Epithelial cell of proximal tubule (primary cell): ENCODE measurements at regions not wholly inside any gene's neighbourhood (a gene's known extent, or its start where the extent isn't known, plus 50 kb on each side); places are given as distances from the start of the nearest gene placed in this dataset.

ENCODE experiments used
- DNase-seq: peaks from one replicate; pipeline ENCODE4 v3.0.0-alpha.2; 2011; ENCODE audit warnings: low read depth
- H3K4me3 ChIP-seq: 2 replicates; pipeline ENCODE4 v1.5.1; 2011; ENCODE audit warnings: low read depth, mild to moderate bottlenecking, low read length
- TF ChIP-seq, protein P1 (sequence below): conservative IDR thresholded peaks from 2 replicates; pipeline ENCODE4 v1.5.1; 2012; ENCODE audit warnings: low read depth, mild to moderate bottlenecking, low read length

DNA sequence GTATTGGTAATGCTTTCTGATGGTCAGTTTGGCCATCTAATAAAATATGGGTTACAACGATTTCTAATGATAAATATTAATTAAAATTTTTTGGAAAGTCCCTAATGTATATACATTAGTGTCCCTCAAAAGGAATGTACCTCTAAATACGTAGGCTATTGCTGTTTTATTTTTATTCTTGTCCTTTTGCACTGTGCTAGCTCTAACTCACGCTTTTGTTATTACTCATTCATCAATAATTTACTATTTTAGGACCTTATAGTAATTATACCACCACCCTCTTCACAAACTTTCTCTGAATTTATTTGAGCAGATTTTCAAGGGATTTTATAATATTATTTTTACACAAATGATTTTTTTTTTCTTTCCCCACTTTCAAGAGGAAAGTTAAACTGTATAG lies 795.9 kb upstream of the PCDH9 start:
- TF ChIP-seq, protein P1, sequence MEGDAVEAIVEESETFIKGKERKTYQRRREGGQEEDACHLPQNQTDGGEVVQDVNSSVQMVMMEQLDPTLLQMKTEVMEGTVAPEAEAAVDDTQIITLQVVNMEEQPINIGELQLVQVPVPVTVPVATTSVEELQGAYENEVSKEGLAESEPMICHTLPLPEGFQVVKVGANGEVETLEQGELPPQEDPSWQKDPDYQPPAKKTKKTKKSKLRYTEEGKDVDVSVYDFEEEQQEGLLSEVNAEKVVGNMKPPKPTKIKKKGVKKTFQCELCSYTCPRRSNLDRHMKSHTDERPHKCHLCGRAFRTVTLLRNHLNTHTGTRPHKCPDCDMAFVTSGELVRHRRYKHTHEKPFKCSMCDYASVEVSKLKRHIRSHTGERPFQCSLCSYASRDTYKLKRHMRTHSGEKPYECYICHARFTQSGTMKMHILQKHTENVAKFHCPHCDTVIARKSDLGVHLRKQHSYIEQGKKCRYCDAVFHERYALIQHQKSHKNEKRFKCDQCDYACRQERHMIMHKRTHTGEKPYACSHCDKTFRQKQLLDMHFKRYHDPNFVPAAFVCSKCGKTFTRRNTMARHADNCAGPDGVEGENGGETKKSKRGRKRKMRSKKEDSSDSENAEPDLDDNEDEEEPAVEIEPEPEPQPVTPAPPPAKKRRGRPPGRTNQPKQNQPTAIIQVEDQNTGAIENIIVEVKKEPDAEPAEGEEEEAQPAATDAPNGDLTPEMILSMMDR = no peak
- no peak for DNase-seq
- no peak overlapping the region for H3K4me3 ChIP-seq

DNA sequence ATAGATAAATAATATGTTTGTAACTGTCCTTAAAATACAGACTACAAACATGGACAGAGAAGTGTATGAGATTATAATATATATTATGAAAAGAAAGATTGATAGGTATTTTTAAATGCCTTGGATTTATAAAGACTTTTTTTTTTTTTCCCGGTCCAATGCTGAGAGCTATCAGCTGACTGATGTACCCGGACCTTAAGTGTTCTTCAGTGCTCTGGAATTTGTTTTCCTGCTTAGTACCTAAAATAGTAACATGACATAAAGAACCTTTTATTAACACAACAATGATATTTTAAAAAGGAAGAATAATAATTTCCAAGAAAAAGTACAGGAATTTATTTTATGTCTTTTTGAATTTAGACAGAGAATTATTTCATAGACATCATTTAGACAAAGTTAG lies 795.5 kb upstream of the PCDH9 start:
- no peak overlapping the region for H3K4me3 ChIP-seq
- no peak for DNase-seq
- TF ChIP-seq, protein P1 = no peak

DNA sequence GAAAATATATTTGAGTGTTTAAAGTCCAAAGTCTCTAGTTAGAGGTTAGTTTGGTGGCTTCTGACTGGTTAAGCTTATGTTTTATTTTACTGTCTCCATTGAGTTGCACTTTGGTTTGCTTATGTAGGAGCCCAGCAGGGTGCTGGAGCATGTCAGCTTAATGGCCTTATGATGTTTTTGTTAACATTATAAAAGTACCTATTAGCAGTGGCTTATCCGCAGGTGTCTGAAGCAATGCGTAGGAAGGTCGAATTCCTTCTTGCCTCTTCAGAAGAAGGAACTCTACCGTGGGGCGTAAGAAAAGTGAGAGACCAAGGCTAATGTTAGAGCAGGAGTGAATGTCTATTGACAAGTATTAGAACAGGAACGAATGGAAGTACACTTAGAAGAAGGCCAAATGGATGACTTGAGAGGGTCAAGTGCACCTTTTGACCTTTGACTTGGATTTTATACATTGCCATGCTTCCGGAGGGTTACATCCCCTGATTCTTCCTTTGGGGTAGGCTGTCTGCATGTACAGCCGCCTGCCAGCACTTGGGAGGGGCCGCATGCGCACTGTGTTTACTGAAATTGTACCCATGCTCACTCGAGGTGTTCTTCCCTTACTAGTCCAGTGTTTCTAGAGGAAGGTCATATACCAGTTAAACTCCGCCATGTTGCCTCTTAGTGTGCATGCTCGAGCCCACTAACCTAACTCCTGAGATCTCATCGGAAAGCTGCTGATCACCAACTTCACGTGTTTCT lies 793.9 kb upstream of the PCDH9 start:
- no peak for DNase-seq
- no peak overlapping the region for H3K4me3 ChIP-seq
- TF ChIP-seq, protein P1 = no peak

DNA sequence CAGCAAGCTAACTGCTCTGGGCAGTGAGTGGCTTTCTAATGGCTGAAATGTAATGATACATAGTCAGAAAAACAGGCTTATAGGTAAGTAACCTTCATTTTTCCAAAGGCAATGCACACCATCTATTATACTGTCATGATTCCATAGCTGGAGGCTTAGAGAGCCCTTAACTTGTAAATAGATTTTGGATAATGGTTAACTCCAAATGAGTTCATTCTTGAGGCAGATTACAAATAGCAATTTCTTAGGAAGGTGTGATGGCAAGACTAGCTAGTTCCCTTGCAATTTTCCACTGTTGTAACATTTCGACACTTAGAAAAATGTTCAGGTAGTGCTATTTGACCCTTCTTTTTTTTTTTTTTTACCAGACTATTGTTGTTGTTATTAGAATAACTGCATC lies 789.8 kb upstream of the PCDH9 start:
- peak; percentile 16 for DNase-seq
- no peak overlapping the region for H3K4me3 ChIP-seq
- TF ChIP-seq, protein P1 = no peak

DNA sequence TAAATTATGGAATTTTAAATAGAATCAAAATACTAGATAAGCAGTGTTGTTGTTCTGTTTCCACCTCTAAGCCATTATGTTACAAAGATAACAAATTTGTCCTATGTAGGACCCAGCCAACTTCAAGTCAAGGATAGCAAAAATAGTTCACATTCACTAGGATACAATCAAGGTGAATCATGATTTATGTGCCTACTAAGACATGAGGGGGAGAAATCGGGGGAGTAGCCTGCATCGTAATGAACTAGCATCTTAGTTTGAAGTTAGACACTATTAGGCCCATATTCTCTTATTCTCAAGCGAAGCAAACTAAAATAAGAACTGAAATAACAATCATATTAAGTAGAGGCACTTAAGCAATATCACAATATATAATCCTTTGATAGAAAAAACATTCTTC lies 779.4 kb upstream of the PCDH9 start:
- DNase-seq = no peak
- TF ChIP-seq, protein P1 = no peak
- H3K4me3 ChIP-seq = no peak overlapping the region

DNA sequence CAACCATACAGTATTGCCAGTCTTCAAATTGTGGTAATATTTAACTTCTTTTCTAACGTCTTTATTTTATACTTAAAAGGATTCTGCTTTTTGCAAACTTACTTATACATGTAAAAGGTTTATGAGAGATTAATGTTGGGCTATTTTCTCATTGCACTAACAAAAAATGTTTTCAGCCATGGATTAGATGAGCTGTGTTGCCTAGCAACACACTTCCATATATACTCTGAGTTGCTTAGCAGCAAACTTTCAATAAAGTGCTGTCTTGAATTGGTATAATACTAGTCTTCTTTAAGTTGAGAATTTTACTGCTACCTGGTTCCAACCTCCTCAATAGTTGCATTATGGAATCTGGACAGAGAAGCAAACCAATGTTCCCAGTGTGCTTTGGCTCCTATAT lies 777.4 kb upstream of the PCDH9 start:
- no peak for DNase-seq
- H3K4me3 ChIP-seq = no peak overlapping the region
- TF ChIP-seq, protein P1 = no peak

DNA sequence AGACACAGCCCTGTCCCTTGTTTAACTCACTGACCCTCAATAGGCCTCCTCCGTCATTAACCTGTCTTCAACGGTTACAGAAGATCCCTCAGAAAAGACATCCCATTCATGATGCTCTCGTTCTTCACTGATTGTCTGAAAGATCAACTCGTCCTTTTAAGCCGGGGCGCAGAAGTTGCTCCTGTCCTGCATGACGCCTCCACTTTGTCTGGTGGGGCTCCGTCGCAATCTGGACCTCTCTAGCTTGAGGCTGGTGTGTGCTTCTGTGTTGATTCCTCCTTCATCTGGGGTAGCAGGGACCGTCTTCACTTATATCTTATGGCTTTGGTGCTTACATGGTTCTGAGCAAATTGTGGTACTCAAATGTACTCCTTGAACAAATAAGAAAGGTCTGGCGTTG lies 766.0 kb upstream of the PCDH9 start:
- no peak overlapping the region for H3K4me3 ChIP-seq
- no peak for DNase-seq
- TF ChIP-seq, protein P1 = no peak
